Glomerular endothelial cell (primary cell): ENCODE measurements at regions not wholly inside any gene's neighbourhood (a gene's known extent, or its start where the extent isn't known, plus 50 kb on each side); places are given as distances from the start of the nearest gene placed in this dataset.
"Not testable (repeated sequence)": the region's sequence is repeated elsewhere in the genome, so short reads cannot be mapped to it uniquely, and the experiment has no call there.

Experiments used
- DNase-seq: peaks from one replicate; pipeline ENCODE4 v3.0.0-alpha.2; 2011; ENCODE audit warnings: low read depth, low spot score; ENCODE audit errors: extremely low read depth

GRCh38 chr5:94102849-94103248 lies 361.4 kb upstream of the POU5F2 start:
- DNase-seq: no peak

- DNase-seq: not testable (repeated sequence)
These were observed 356.0 kb upstream of the POU5F2 start for GRCh38 chr5:94097384-94097783.

GRCh38 chr5:94094793-94095441 lies 353.5 kb upstream of the POU5F2 start:
- no peak for DNase-seq

- no peak for DNase-seq
These were observed 351.9 kb upstream of the POU5F2 start for GRCh38 chr5:94093300-94093699.

GRCh38 chr5:94086635-94087034 lies 345.2 kb upstream of the POU5F2 start:
- not testable (repeated sequence) for DNase-seq

GRCh38 chr5:94086194-94086593 lies 344.8 kb upstream of the POU5F2 start:
- no peak for DNase-seq

GRCh38 chr5:94082405-94082804 lies 341.0 kb upstream of the POU5F2 start:
- DNase-seq: no peak

GRCh38 chr5:94081088-94081487 lies 339.7 kb upstream of the POU5F2 start:
- no peak for DNase-seq

- no peak for DNase-seq
These were observed 339.0 kb upstream of the POU5F2 start for GRCh38 chr5:94080390-94080789.

GRCh38 chr5:94072116-94072515 lies 330.7 kb upstream of the POU5F2 start:
- DNase-seq: no peak

GRCh38 chr5:94066437-94067207 lies 325.2 kb upstream of the POU5F2 start:
- DNase-seq: no peak

GRCh38 chr5:94064025-94064424 lies 322.6 kb upstream of the POU5F2 start:
- no peak for DNase-seq

- no peak for DNase-seq
These were observed 316.3 kb upstream of the POU5F2 start for GRCh38 chr5:94057655-94058054.

- DNase-seq: no peak
These were observed 315.8 kb upstream of the POU5F2 start for GRCh38 chr5:94057217-94057616.

GRCh38 chr5:94049307-94049922 lies 308.0 kb upstream of the POU5F2 start:
- DNase-seq: not testable (repeated sequence)

- DNase-seq: no peak
These were observed 304.7 kb upstream of the POU5F2 start for GRCh38 chr5:94045839-94046782.

GRCh38 chr5:94043311-94043710 lies 301.9 kb upstream of the POU5F2 start:
- no peak for DNase-seq

GRCh38 chr5:94040591-94041148 lies 299.3 kb upstream of the POU5F2 start:
- no peak for DNase-seq

GRCh38 chr5:94039101-94039500 lies 297.7 kb upstream of the POU5F2 start:
- no peak for DNase-seq

- DNase-seq: no peak
These were observed 290.2 kb upstream of the POU5F2 start for GRCh38 chr5:94031631-94032030.

- DNase-seq: no peak
These were observed 286.6 kb upstream of the POU5F2 start for GRCh38 chr5:94028001-94028400.
